Adrenal gland (tissue), 9 donors: ENCODE measurements at regions not wholly inside any gene's neighbourhood (a gene's known extent, or its start where the extent isn't known, plus 50 kb on each side); places are given as distances from the start of the nearest gene placed in this dataset.

Experiments
- DNase-seq, 7 donors: peaks; one replicate each; pipeline ENCODE4 v3.0.0-alpha.2; 2019 to 2020
- H3K27ac ChIP-seq, 5 donors: fragments of 200-600 bp; sonication (generic) in 4 of 5; 1 replicate in 3 of 5; 2 replicates in 2 of 5; pipeline versions ENCODE4 v1.5.1 to v1.8.0; 2016 to 2020; ENCODE audit warnings: mild to moderate bottlenecking in 1 of 5
- H3K27me3 ChIP-seq: fragments of 200-600 bp; 2 replicates; pipeline ENCODE4 v1.8.0; 2021
- H3K36me3 ChIP-seq, 2 donors: fragments of 200-600 bp; replicated peaks in 1 of 2; 1 replicate in 1 of 2; 2 replicates in 1 of 2; pipeline versions ENCODE4 v1.5.1 to v1.8.0; 2018 to 2022
- H3K4me1 ChIP-seq, 2 donors: fragments of 200-600 bp; replicated peaks in 1 of 2; 1 replicate in 1 of 2; 2 replicates in 1 of 2; pipeline versions ENCODE4 v1.5.1 to v1.8.0; 2018 to 2021
- H3K4me3 ChIP-seq, 4 donors: fragments of 200-600 bp; sonication (generic) in 3 of 4; one replicate each; pipeline ENCODE4 v1.5.1; 2016 to 2018
- H3K9me3 ChIP-seq, 3 donors: fragments of 200-600 bp; sonication (generic) in 1 of 3; replicated peaks in 1 of 3; 1 replicate in 2 of 3; 2 replicates in 1 of 3; pipeline versions ENCODE4 v1.5.1 to v1.8.0; 2016 to 2021
- POLR2A ChIP-seq, 2 donors: fragments of 450-650 bp; IDR thresholded peaks; one replicate each; pipeline ENCODE4 v1.6.1; 2017; ENCODE audit warnings: antibody characterized with exemption in 2 of 2, mild to moderate bottlenecking in 2 of 2, moderate library complexity in 1 of 2
- WGBS, 4 donors: extraction: QIAGEN DNeasy Blood & Tissue Kit in 2 of 4; methylation state at CpG; one replicate each; pipeline versions ENCODE4 v1.1.5 to v1.1.7; 2013 to 2017; 5-methylcytosine and 5-hydroxymethylcytosine counted together
- intact Hi-C, 2 donors: fragments of 100-400 bp; cut with DNase I; formaldehyde crosslinking; loops; one replicate each; pipeline versions ENCODE4 v1.14.1 to v1.15.0; 2022 to 2023
- TF ChIP-seq, protein P1 (sequence below), 6 experiments: fragments of 450-650 bp in 4 of 6; fragments of 200-600 bp in 2 of 6; sonication (generic) in 1 of 6; IDR thresholded peaks; 1 replicate in 5 of 6; 2 replicates in 1 of 6; pipeline versions ENCODE4 v1.5.1 to v1.8.0; 2016 to 2021; ENCODE audit warnings: antibody characterized with exemption in 6 of 6, mild to moderate bottlenecking in 2 of 6, moderate library complexity in 1 of 6
- donor health status: healthy with polysubstance abuse.
- donor health status: Bipolar disorder and iron deficiency.
- donor health status: DM: yes; HTN: yes; CAD: no.
- donor health status: DM: no; HTN: no; CAD: no.
- donor health status: DM: no; HTN: no; CAD: no.

- intact Hi-C loops: no loop called here
- Histone ChIP-seq H3K27ac (no peak overlapping the region), H3K4me1 (no peaks in the 10 kb centered on the region), H3K27me3 (no peaks in the 10 kb centered on the region), H3K4me3 (no peak overlapping the region), H3K9me3 (peaks cover 0 to 5% (median 0%) of the 10 kb centered on the region in 3 donors), H3K36me3 (no peaks in the 10 kb centered on the region)
- WGBS, 4 donors: 51 to 68% (median 63%) methylated on average over 5 of the region's 5 CpGs
- peak in 2 of 7 donors; percentile 3 to 9 for DNase-seq
- TF ChIP-seq, protein P1, sequence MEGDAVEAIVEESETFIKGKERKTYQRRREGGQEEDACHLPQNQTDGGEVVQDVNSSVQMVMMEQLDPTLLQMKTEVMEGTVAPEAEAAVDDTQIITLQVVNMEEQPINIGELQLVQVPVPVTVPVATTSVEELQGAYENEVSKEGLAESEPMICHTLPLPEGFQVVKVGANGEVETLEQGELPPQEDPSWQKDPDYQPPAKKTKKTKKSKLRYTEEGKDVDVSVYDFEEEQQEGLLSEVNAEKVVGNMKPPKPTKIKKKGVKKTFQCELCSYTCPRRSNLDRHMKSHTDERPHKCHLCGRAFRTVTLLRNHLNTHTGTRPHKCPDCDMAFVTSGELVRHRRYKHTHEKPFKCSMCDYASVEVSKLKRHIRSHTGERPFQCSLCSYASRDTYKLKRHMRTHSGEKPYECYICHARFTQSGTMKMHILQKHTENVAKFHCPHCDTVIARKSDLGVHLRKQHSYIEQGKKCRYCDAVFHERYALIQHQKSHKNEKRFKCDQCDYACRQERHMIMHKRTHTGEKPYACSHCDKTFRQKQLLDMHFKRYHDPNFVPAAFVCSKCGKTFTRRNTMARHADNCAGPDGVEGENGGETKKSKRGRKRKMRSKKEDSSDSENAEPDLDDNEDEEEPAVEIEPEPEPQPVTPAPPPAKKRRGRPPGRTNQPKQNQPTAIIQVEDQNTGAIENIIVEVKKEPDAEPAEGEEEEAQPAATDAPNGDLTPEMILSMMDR (IDR thresholded peaks at IDR 0.05): no peak
- no peak for TF ChIP-seq POLR2A (IDR thresholded peaks at IDR 0.05)
Measured at GRCh38 chr17:77709594-77709993, 248.9 kb upstream of the TNRC6C start.

GRCh38 chr17:77712578-77712977, 245.9 kb upstream of the TNRC6C start:
- H3K36me3 ChIP-seq: no peaks in the 10 kb centered on the region
- H3K4me1 ChIP-seq: no peaks in the 10 kb centered on the region
- intact Hi-C loops: no loop called here
- peaks cover 0 to 5% (median 0%) of the 10 kb centered on the region in 3 donors for H3K9me3 ChIP-seq
- TF ChIP-seq, protein P1 (IDR thresholded peaks at IDR 0.05): no peak
- TF ChIP-seq POLR2A (IDR thresholded peaks at IDR 0.05): no peak
- no peaks in the 10 kb centered on the region for H3K27me3 ChIP-seq
- no peak for DNase-seq
- no peak overlapping the region for H3K4me3 ChIP-seq
- H3K27ac ChIP-seq: no peak overlapping the region

GRCh38 chr17:77716289-77716926, 242.1 kb upstream of the TNRC6C start:
- 5 to 39% (median 26%) methylated on average over 1 of the region's 1 CpG for WGBS, 4 donors
- Histone ChIP-seq H3K4me1 (no peaks in the 10 kb centered on the region), H3K9me3 (peaks cover 0 to 5% (median 0%) of the 10 kb centered on the region in 3 donors), H3K36me3 (no peaks in the 10 kb centered on the region), H3K27me3 (no peaks in the 10 kb centered on the region), H3K27ac (no peak overlapping the region), H3K4me3 (no peak overlapping the region)
- intact Hi-C loops: no loop called here
- DNase-seq: no peak
- TF ChIP-seq POLR2A (IDR thresholded peaks at IDR 0.05): no peak
- TF ChIP-seq, protein P1 (IDR thresholded peaks at IDR 0.05): no peak

- no peaks in the 10 kb centered on the region for H3K36me3 ChIP-seq
- no peak for TF ChIP-seq POLR2A (IDR thresholded peaks at IDR 0.05)
- TF ChIP-seq, protein P1 (IDR thresholded peaks at IDR 0.05): no peak
- H3K27me3 ChIP-seq: no peaks in the 10 kb centered on the region
- intact Hi-C loops: no loop called here
- no peak overlapping the region for H3K27ac ChIP-seq
- H3K9me3 ChIP-seq: no peaks in the 10 kb centered on the region
- no peak overlapping the region for H3K4me3 ChIP-seq
- whole genome bisulfite sequencing, 4 donors: 78 to 82% (median 80%) methylated on average over 11 of the region's 11 CpGs
- no peaks in the 10 kb centered on the region for H3K4me1 ChIP-seq
- peak in 1 of 7 donors; percentile 17 for DNase-seq
Measured at GRCh38 chr17:77717941-77718668, 240.4 kb upstream of the TNRC6C start.
